22Rv1 (cell line): ENCODE measurements at regions not wholly inside any gene's neighbourhood (a gene's known extent, or its start where the extent isn't known, plus 50 kb on each side); places are given as distances from the start of the nearest gene placed in this dataset.
"Not testable (repeated sequence)": the region's sequence is repeated elsewhere in the genome, so short reads cannot be mapped to it uniquely, and the experiment has no call there.

Source experiments
- H3K27ac ChIP-seq: fragments of 450-650 bp; 2 replicates; pipeline ENCODE4 v1.5.1; 2017
- CTCF ChIP-seq: fragments of 450-650 bp; IDR thresholded peaks from 2 replicates; pipeline ENCODE4 v1.5.1; 2017; ENCODE audit warnings: mild to moderate bottlenecking
- ZFX ChIP-seq: fragments of 450-650 bp; IDR thresholded peaks from 2 replicates; pipeline ENCODE4 v1.6.1; 2017; ENCODE audit warnings: antibody characterized with exemption, borderline replicate concordance

GRCh38 chr3:75193797-75194196 is 470.3 kb upstream of the FRG2C start:
- H3K27ac ChIP-seq, result no peak overlapping the region
- TF ChIP-seq CTCF (no peak), ZFX (no peak)

- H3K27ac ChIP-seq, result not testable (repeated sequence)
These were observed 449.8 kb upstream of the FRG2C start for GRCh38 chr3:75214332-75214731.

GRCh38 chr3:75218577-75218976 is 445.6 kb upstream of the FRG2C start:
- no peak overlapping the region for H3K27ac ChIP-seq
- TF ChIP-seq CTCF, result no peak; the same call in 1 of the 2 replicates

GRCh38 chr3:75220932-75221331 is 443.2 kb upstream of the FRG2C start:
- no peak for TF ChIP-seq ZFX
- TF ChIP-seq CTCF, result no peak
- no peak overlapping the region for H3K27ac ChIP-seq

- TF ChIP-seq ZFX (no peak), CTCF (no peak)
- H3K27ac ChIP-seq, result no peak overlapping the region
These were observed 439.7 kb upstream of the FRG2C start for GRCh38 chr3:75224412-75224811.

GRCh38 chr3:75232216-75232615 is 431.9 kb upstream of the FRG2C start:
- H3K27ac ChIP-seq, result no peak overlapping the region
- TF ChIP-seq CTCF (no peak), ZFX (no peak)

- H3K27ac ChIP-seq, result no peak overlapping the region
- TF ChIP-seq CTCF, result no peak
- no peak for TF ChIP-seq ZFX
These were observed 428.5 kb upstream of the FRG2C start for GRCh38 chr3:75235631-75236030.

GRCh38 chr3:75237053-75237452 is 427.1 kb upstream of the FRG2C start:
- no peak overlapping the region for H3K27ac ChIP-seq
- TF ChIP-seq ZFX (no peak), CTCF (no peak)
